Dendritic cell treated with granulocyte-macrophage colony-stimulating factor and Interleukin-4, amounts not matched to agents 40 ng/mL and 50 ng/mL, for 4 days (primary cell): ENCODE measurements at regions not wholly inside any gene's neighbourhood (a gene's known extent, or its start where the extent isn't known, plus 50 kb on each side); places are given as distances from the start of the nearest gene placed in this dataset.
"Not testable (repeated sequence)": the region's sequence is repeated elsewhere in the genome, so short reads cannot be mapped to it uniquely, and the experiment has no call there.

Experiments used
- H3K27ac Mint-ChIP-seq: one replicate; pipeline ENCODE4 v1.8.0; 2022; ENCODE audit warnings: mild to moderate bottlenecking, mixed read lengths
- H3K27me3 Mint-ChIP-seq: one replicate; pipeline ENCODE4 v1.8.0; 2022; ENCODE audit warnings: mild to moderate bottlenecking, mixed read lengths
- H3K36me3 Mint-ChIP-seq: one replicate; pipeline ENCODE4 v1.8.0; 2022; ENCODE audit warnings: low read depth, mixed read lengths
- H3K4me1 Mint-ChIP-seq: one replicate; pipeline ENCODE4 v1.8.0; 2022; ENCODE audit warnings: low read depth, mixed read lengths
- H3K4me3 Mint-ChIP-seq: one replicate; pipeline ENCODE4 v1.8.0; 2022; ENCODE audit warnings: mild to moderate bottlenecking, moderate library complexity, mixed read lengths
- H3K9me3 Mint-ChIP-seq: one replicate; pipeline ENCODE4 v1.8.0; 2022; ENCODE audit warnings: mixed read lengths
- intact Hi-C: fragments of 100-400 bp; cut with micrococcal nuclease; formaldehyde crosslinking; loops from one replicate; pipeline ENCODE4 v1.15.0; 2022

GRCh38 chr1:66424530-66424929 lies 109.4 kb upstream of the SGIP1 start:
- peaks cover 33% of the 10 kb centered on the region for H3K4me1 Mint-ChIP-seq
- peaks cover 22% of the 10 kb centered on the region for H3K9me3 Mint-ChIP-seq
- peaks cover 11% of the 10 kb centered on the region for H3K27me3 Mint-ChIP-seq
- H3K36me3 Mint-ChIP-seq, H3K4me3 Mint-ChIP-seq, intact Hi-C loops, H3K27ac Mint-ChIP-seq: not testable (repeated sequence)

GRCh38 chr1:66426239-66426853 lies 107.6 kb upstream of the SGIP1 start:
- Mint-ChIP-seq H3K27me3 (peaks cover 11% of the 10 kb centered on the region), H3K36me3 (peaks cover 14% of the 10 kb centered on the region), H3K9me3 (peaks cover 41% of the 10 kb centered on the region), H3K27ac (no peak overlapping the region), H3K4me1 (peaks cover 20% of the 10 kb centered on the region), H3K4me3 (no peak overlapping the region)
- intact Hi-C loops = no loop called here

- intact Hi-C loops = loop anchor here (10.0 kb wide), 1 partner anchor 616 kb away; no protein-coding TSS in a partner anchor
- not testable (repeated sequence) for H3K27ac Mint-ChIP-seq, H3K4me3 Mint-ChIP-seq, H3K27me3 Mint-ChIP-seq, H3K4me1 Mint-ChIP-seq
- Mint-ChIP-seq H3K36me3 (peaks cover 17% of the 10 kb centered on the region), H3K9me3 (peaks cover 53% of the 10 kb centered on the region)
Observed at GRCh38 chr1:66430815-66431214, 103.1 kb upstream of the SGIP1 start.

DNA sequence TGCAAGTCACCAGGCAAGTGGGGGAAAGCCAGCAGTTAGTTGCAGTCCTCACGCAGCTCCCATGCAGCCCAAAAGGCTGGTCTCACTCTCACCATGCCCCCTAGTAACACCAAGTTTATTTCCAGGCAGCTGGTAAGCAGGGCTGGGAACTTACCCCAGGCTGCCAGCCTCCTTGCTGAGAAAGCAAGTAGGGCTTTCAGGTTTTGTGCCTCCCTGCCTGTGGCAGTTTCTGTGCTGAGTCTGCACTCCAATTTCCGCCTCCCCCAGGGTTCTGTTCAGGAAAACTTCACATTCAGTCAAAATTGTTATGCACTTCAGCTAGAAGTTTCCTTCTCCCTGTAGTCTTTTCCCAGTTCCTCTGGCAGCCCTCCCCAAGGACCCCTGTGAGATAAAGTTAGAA lies 102.0 kb upstream of the SGIP1 start:
- H3K27ac Mint-ChIP-seq = no peak overlapping the region
- H3K27me3 Mint-ChIP-seq = no peaks in the 10 kb centered on the region
- H3K36me3 Mint-ChIP-seq = peaks cover 17% of the 10 kb centered on the region

DNA sequence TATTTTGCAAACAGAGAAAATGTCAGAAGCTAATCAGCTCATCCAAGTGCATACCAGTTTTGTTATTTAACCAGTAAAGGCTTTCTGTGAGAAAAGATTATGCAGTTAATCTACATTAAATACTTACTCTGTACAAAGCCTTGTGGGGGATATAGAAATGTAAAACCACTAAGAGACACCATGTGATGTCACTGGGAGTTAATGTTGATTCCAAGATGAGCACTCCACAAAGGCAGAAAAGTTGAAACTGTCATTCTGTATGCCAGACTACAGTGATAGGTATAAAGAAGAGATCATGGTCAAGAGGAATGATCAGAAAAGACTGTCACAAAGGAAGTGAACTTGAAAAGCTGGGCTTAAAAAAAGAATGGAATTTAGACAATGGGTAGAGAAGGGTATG lies 100.3 kb upstream of the SGIP1 start:
- peaks cover 14% of the 10 kb centered on the region for H3K36me3 Mint-ChIP-seq
- no peak overlapping the region for H3K4me3 Mint-ChIP-seq
- intact Hi-C loops = loop anchor here (10.0 kb wide), 1 partner anchor 619 kb away; no protein-coding TSS in a partner anchor
- no peak overlapping the region for H3K27ac Mint-ChIP-seq
- peaks cover 40% of the 10 kb centered on the region for H3K9me3 Mint-ChIP-seq
- peaks cover 3% of the 10 kb centered on the region for H3K4me1 Mint-ChIP-seq
- no peaks in the 10 kb centered on the region for H3K27me3 Mint-ChIP-seq

More for the DNA sequence above, 102.0 kb upstream of the SGIP1 start:
- no peaks in the 10 kb centered on the region for H3K4me1 Mint-ChIP-seq
- intact Hi-C loops = loop anchor here (10.0 kb wide), 1 partner anchor 617 kb away; no protein-coding TSS in a partner anchor
- H3K4me3 Mint-ChIP-seq = no peak overlapping the region
- peaks cover 53% of the 10 kb centered on the region for H3K9me3 Mint-ChIP-seq

- peaks cover 9% of the 10 kb centered on the region for H3K36me3 Mint-ChIP-seq
- intact Hi-C loops = loop anchor here (10.0 kb wide), 1 partner anchor 619 kb away; no protein-coding TSS in a partner anchor
- H3K9me3 Mint-ChIP-seq = peaks cover 35% of the 10 kb centered on the region
- no peak overlapping the region for H3K27ac Mint-ChIP-seq
- H3K4me3 Mint-ChIP-seq = no peak overlapping the region
- H3K27me3 Mint-ChIP-seq = no peaks in the 10 kb centered on the region
- H3K4me1 Mint-ChIP-seq = peaks cover 5% of the 10 kb centered on the region
Observed at GRCh38 chr1:66434096-66434495, 99.9 kb upstream of the SGIP1 start.

DNA sequence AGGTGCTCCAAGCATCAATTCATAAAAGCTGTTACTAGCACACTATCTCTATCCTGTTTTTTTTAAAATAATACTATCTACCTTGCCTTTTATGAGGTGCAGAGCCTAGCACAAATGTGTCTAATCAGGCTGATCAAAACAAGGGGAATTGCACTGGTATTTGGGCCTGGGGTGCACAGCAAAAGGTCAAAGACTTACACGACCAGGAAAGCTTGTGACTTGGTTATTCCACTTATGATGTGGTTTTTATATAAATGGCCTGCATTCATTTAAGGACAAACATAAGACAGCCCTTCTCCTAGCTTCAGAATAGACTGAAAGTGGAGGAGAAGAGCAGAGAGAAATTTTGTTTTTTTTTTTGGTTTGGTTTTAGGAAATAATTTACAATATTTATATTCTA lies 98.4 kb upstream of the SGIP1 start:
- intact Hi-C loops = loop anchor here (5.0 to 10.0 kb wide), 3 partner anchors 38 to 621 kb away; no protein-coding TSS in a partner anchor
- H3K9me3 Mint-ChIP-seq = peaks cover 20% of the 10 kb centered on the region
- no peaks in the 10 kb centered on the region for H3K27me3 Mint-ChIP-seq
- no peak overlapping the region for H3K27ac Mint-ChIP-seq
- H3K4me3 Mint-ChIP-seq = no peak overlapping the region
- H3K4me1 Mint-ChIP-seq = peaks cover 13% of the 10 kb centered on the region
- H3K36me3 Mint-ChIP-seq = peaks cover 9% of the 10 kb centered on the region

- peaks cover under 1% of the 10 kb centered on the region for H3K36me3 Mint-ChIP-seq
- H3K4me3 Mint-ChIP-seq = no peak overlapping the region
- intact Hi-C loops = loop anchor here (5.0 to 10.0 kb wide), 3 partner anchors 39 to 622 kb away; no protein-coding TSS in a partner anchor
- peaks cover 10% of the 10 kb centered on the region for H3K9me3 Mint-ChIP-seq
- H3K27ac Mint-ChIP-seq = no peak overlapping the region
- H3K27me3 Mint-ChIP-seq = no peaks in the 10 kb centered on the region
- H3K4me1 Mint-ChIP-seq = peaks cover 13% of the 10 kb centered on the region
Observed at GRCh38 chr1:66436378-66437135, 97.4 kb upstream of the SGIP1 start.

DNA sequence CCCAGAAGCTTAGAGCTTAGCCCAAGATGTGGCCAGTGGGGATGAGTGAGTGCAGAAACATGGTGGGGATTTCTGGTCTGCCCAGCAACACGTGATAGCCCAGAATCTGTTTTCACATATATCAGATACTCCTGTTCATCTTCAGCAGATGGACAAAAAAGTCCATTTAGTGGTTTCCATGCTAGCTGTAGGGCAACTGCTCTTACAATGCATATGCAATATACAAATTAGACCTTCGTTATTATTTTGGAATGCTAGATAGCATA lies 96.9 kb upstream of the SGIP1 start:
- H3K4me3 Mint-ChIP-seq = no peak overlapping the region
- H3K9me3 Mint-ChIP-seq = peaks cover 5% of the 10 kb centered on the region
- H3K27me3 Mint-ChIP-seq = no peaks in the 10 kb centered on the region
- intact Hi-C loops = loop anchor here (5.0 to 10.0 kb wide), 3 partner anchors 40 to 622 kb away; no protein-coding TSS in a partner anchor
- no peaks in the 10 kb centered on the region for H3K36me3 Mint-ChIP-seq
- peaks cover 13% of the 10 kb centered on the region for H3K4me1 Mint-ChIP-seq
- H3K27ac Mint-ChIP-seq = no peak overlapping the region

DNA sequence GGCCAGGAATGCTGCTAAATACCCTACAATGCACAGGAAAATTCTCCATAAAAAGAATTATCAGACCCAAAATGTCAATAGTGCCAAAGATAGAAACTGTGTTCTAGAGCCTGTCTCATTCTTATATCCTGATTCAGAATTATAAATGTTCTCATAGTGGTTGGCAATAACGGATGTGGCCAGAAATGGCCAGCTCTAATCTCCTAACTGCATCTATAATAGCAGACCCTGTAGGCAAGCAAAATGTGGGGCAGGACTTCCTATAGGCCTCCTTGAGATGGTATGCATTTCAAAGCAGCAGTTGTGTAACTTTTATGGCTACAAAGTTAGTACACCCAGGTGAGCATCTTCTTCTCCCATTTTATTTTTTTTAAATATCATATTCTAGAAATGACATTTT lies 95.9 kb upstream of the SGIP1 start:
- Mint-ChIP-seq H3K27me3 (no peaks in the 10 kb centered on the region), H3K4me1 (peaks cover 13% of the 10 kb centered on the region), H3K9me3 (no peaks in the 10 kb centered on the region), H3K36me3 (no peaks in the 10 kb centered on the region), H3K27ac (no peak overlapping the region), H3K4me3 (no peak overlapping the region)
- intact Hi-C loops = loop anchor here (5.0 to 10.0 kb wide), 3 partner anchors 41 to 623 kb away; no protein-coding TSS in a partner anchor

DNA sequence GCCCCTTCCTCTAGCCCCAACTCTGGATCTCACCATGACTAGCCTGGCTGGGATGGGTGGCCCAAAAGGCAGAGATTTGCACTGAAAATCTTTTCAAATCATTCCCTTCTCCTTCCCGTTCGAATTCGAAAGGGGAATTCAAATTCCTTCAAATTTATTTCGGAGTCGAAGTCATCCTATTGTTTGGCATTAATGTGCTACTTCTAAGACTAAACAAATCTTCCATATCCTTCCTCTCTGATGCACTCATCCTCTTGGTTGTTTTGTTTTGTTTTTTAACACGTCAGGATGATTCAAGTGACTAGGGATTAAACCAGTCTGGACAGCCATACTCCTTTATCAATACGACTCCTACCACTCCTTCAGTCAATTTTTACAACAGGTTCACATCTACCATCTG lies 95.5 kb upstream of the SGIP1 start:
- intact Hi-C loops = loop anchor here (5.0 to 10.0 kb wide), 3 partner anchors 41 to 624 kb away; no protein-coding TSS in a partner anchor

DNA sequence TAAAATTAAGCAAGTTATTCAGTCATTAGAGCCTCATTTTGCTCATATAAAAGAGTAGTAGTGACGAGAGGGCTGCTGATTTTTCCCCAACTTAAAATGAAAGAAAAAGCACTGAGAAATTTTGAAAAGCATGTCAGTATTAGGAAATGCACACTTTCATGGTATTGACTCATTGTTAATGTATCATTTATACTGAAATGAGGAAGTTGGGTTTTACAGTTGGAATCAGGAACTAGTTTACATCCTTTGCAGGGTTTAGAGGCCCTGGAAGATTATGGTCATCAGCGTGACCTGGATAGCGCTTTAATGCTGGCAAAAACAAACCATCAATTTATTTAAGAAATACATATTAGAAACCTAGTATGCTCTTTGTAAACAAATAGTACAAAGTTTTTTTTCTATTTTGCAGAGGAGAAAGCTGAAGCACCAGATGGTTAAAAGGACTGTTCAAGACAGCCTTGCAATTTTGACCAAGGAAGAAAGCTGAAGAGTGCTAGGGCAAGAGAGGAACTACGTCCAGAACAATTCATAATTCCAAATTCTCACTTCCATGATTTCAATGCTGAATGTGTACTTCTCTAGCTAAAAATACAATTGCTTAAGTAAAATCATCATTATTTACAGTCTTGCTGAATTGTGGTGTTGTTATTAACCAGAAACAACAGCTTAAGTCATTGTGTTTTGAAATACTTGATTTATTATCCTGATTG lies 94.8 kb upstream of the SGIP1 start:
- intact Hi-C loops = loop anchor here (1.0 to 10.0 kb wide), 4 partner anchors 42 to 624 kb away; no protein-coding TSS in a partner anchor
- Mint-ChIP-seq H3K27ac (peak overlapping the region; percentile 81), H3K4me3 (peak overlapping the region; percentile 42), H3K27me3 (peaks cover 2% of the 10 kb centered on the region), H3K9me3 (no peaks in the 10 kb centered on the region), H3K4me1 (peaks cover 16% of the 10 kb centered on the region), H3K36me3 (no peaks in the 10 kb centered on the region)

More for the DNA sequence above, 95.5 kb upstream of the SGIP1 start:
- Mint-ChIP-seq H3K4me3 (peak overlapping the region; percentile 42), H3K9me3 (no peaks in the 10 kb centered on the region), H3K4me1 (peaks cover 13% of the 10 kb centered on the region), H3K27ac (peak overlapping the region; percentile 81), H3K36me3 (no peaks in the 10 kb centered on the region), H3K27me3 (peaks cover 1% of the 10 kb centered on the region)

- Mint-ChIP-seq H3K27me3 (peaks cover 2% of the 10 kb centered on the region), H3K4me3 (no peak overlapping the region), H3K27ac (peak overlapping the region; percentile 33), H3K9me3 (no peaks in the 10 kb centered on the region), H3K4me1 (peaks cover 31% of the 10 kb centered on the region), H3K36me3 (no peaks in the 10 kb centered on the region)
- intact Hi-C loops = no loop called here
Observed at GRCh38 chr1:66443793-66444192, 90.2 kb upstream of the SGIP1 start.
